AG10803 (cell line): ENCODE measurements at regions not wholly inside any gene's neighbourhood (a gene's known extent, or its start where the extent isn't known, plus 50 kb on each side); places are given as distances from the start of the nearest gene placed in this dataset.

Source experiments
- DNase-seq: peaks from one replicate; pipeline ENCODE4 v3.0.0; 2010; ENCODE audit warnings: low read depth
- H3K4me3 ChIP-seq: 2 replicates; pipeline ENCODE4 v1.5.1; 2011; ENCODE audit warnings: mild to moderate bottlenecking, low read length, control low read depth
- CTCF ChIP-seq: conservative IDR thresholded peaks from 2 replicates; pipeline ENCODE4 v1.5.1; 2011; ENCODE audit warnings: mild to moderate bottlenecking, low read length, control low read depth, inconsistent platforms

- no peak for TF ChIP-seq CTCF
- H3K4me3 ChIP-seq = no peak overlapping the region
- DNase-seq = no peak
These were observed 90.4 kb upstream of the PUM3 start for GRCh38 chr9:2934241-2934650.

- no peak overlapping the region for H3K4me3 ChIP-seq
These were observed 89.5 kb upstream of the PUM3 start for GRCh38 chr9:2933165-2934095.

GRCh38 chr9:2928411-2928810 lies 84.5 kb upstream of the PUM3 start:
- H3K4me3 ChIP-seq = no peak overlapping the region
- TF ChIP-seq CTCF = no peak
- no peak for DNase-seq

More at GRCh38 chr9:2933165-2934095, 89.5 kb upstream of the PUM3 start:
- no peak for TF ChIP-seq CTCF
- DNase-seq = no peak

- DNase-seq = no peak
- H3K4me3 ChIP-seq = no peak overlapping the region
- TF ChIP-seq CTCF = no peak
These were observed 81.1 kb upstream of the PUM3 start for GRCh38 chr9:2925016-2925415.

- no peak overlapping the region for H3K4me3 ChIP-seq
- no peak for TF ChIP-seq CTCF
- DNase-seq = no peak
These were observed 80.5 kb upstream of the PUM3 start for GRCh38 chr9:2924380-2924768.

- H3K4me3 ChIP-seq = no peak overlapping the region
- DNase-seq = no peak
- no peak for TF ChIP-seq CTCF
These were observed 80.0 kb upstream of the PUM3 start for GRCh38 chr9:2923766-2924379.

- H3K4me3 ChIP-seq = no peak overlapping the region
- peak; percentile 61 for DNase-seq
- TF ChIP-seq CTCF = no peak
These were observed 75.5 kb upstream of the PUM3 start for GRCh38 chr9:2919347-2919746.
